ENCODE measurements at regions not wholly inside any gene's neighbourhood (a gene's known extent, or its start where the extent isn't known, plus 50 kb on each side); places are given as distances from the start of the nearest gene placed in this dataset.

DNA sequence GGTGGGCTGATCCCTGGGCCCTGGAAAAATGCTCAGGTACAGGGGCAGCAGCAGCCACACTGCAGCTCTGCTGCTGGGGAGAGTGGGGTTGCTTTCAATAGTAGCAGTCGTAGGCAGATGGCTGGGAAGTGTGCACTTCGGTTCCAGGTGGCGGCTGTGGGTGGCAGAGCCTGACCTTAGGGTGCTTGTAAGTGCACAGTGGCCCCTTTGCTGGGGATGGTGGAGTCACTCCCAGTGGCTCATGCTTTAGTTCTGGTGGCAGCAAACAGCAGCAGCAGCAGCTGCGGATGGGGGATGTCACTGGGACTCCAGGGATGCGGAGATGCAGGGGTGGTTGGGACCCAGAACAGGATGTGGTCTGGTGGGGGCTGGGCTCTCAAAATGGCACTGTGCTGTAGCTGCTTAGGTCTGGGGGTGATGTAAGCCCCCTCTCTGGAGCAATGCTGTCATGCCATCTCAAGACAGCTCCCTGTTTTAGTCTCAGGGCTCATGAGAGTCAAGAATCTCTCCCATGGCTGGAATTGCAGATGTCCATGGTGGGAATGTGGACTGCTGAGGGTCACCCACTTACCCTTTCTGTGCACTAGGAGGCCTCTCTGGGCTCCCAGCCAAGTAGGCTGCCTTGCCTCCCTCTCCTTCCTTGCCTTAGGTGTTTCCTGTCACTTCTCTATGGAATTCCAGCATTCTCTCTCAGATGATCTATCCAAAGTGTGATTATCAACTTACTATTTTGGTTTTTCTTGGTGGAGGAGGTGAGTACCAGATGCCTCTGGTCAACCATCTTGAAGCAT is 146.7 kb upstream of the SLC22A23 start:
- intact Hi-C loops (cut with DNase I): no loop called here
- Histone ChIP-seq H3K27ac (replicated peaks in 1 of 4) (no peak overlapping the region), H3K27me3 (no peaks in the 10 kb centered on the region), H3K4me1 (no peaks in the 10 kb centered on the region), H3K36me3 (no peaks in the 10 kb centered on the region), H3K4me3 (no peak overlapping the region), H3K9me3 (peaks cover 0 to 15% (median 8%) of the 10 kb centered on the region in 4 donors)
- no peak for DNase-seq (ENCODE audit: extremely low spot score)
- WGBS: 93% methylated on average over 3 of the region's 5 CpGs
- TF ChIP-seq EP300 (IDR thresholded peaks at IDR 0.05) (no peak), POLR2AphosphoS5 (IDR thresholded peaks at IDR 0.05) (no peak), POLR2A (IDR thresholded peaks at IDR 0.05; ENCODE audit: low read depth) (no peak)
- TF ChIP-seq, protein P1, sequence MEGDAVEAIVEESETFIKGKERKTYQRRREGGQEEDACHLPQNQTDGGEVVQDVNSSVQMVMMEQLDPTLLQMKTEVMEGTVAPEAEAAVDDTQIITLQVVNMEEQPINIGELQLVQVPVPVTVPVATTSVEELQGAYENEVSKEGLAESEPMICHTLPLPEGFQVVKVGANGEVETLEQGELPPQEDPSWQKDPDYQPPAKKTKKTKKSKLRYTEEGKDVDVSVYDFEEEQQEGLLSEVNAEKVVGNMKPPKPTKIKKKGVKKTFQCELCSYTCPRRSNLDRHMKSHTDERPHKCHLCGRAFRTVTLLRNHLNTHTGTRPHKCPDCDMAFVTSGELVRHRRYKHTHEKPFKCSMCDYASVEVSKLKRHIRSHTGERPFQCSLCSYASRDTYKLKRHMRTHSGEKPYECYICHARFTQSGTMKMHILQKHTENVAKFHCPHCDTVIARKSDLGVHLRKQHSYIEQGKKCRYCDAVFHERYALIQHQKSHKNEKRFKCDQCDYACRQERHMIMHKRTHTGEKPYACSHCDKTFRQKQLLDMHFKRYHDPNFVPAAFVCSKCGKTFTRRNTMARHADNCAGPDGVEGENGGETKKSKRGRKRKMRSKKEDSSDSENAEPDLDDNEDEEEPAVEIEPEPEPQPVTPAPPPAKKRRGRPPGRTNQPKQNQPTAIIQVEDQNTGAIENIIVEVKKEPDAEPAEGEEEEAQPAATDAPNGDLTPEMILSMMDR (IDR thresholded peaks at IDR 0.05): no peak

DNA sequence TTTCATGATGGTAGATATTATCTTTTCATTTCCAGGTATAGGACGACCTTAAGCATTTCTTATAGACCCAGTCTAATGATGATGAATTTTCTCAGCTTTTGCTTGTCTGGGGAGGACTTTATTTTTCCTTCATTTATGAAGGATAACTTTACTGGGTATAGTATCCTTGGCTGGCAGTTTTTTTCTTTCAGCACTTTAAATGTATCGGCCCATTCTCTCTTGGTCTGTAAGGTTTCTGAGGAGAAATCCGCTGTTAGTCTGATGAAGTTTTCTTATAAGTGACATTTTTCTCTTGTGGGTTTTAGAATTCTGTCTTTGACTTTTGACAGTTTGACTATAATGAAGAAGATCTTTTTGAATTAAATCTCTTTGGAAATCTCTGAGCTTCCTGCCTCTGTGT is 144.7 kb upstream of the SLC22A23 start:
- DNase-seq (ENCODE audit: extremely low spot score): no peak
- 93% methylated on average over 3 of the region's 3 CpGs for WGBS
- intact Hi-C loops (cut with DNase I): no loop called here
- TF ChIP-seq POLR2A (IDR thresholded peaks at IDR 0.05; ENCODE audit: low read depth): no peak
- Histone ChIP-seq H3K9me3 (peaks cover 0 to 15% (median 8%) of the 10 kb centered on the region in 4 donors), H3K4me1 (no peaks in the 10 kb centered on the region), H3K27ac (replicated peaks in 1 of 4) (no peak overlapping the region), H3K27me3 (no peaks in the 10 kb centered on the region), H3K36me3 (no peaks in the 10 kb centered on the region), H3K4me3 (no peak overlapping the region)

DNA sequence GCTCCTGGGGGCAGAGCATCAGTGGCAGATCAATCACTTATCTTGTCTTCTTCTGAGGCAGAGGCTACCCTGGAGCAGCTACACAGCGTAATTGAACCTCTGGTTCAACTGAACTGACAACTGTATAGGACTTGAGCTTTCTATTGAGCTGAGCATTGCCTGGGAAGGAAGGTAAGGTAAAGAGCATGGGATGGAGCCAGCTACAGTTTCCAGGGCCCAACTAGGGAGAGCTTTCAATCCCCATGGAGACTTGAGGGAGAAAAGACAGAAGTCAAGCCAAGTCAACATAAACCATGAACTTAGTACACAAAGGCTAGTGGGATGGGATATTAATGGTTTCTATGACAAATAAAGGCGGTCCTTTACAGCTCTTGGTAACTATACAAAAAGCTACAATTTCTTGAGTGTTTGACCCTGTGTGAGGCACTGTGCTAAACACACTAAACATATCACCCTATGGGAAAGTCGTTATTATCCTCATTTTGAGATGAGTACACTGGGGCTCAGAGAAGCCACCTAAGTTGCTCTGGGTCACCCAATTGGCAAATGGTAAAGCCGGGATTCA is 140.7 kb upstream of the SLC22A23 start:
- WGBS: 96% methylated on average over 4 of the region's 4 CpGs
- Histone ChIP-seq H3K4me1 (peaks cover 0 to 4% (median 3%) of the 10 kb centered on the region in 4 donors), H3K9me3 (peaks cover 0 to 14% (median 7%) of the 10 kb centered on the region in 4 donors), H3K27me3 (no peaks in the 10 kb centered on the region), H3K27ac (replicated peaks in 1 of 4) (no peak overlapping the region), H3K36me3 (no peaks in the 10 kb centered on the region), H3K4me3 (no peak overlapping the region)
- TF ChIP-seq POLR2AphosphoS5 (IDR thresholded peaks at IDR 0.05) (no peak), EP300 (IDR thresholded peaks at IDR 0.05) (no peak), POLR2A (IDR thresholded peaks at IDR 0.05; ENCODE audit: low read depth) (no peak)
- TF ChIP-seq, protein P1 (IDR thresholded peaks at IDR 0.05): no peak
- DNase-seq (ENCODE audit: extremely low spot score): no peak
- intact Hi-C loops (cut with DNase I): no loop called here

DNA sequence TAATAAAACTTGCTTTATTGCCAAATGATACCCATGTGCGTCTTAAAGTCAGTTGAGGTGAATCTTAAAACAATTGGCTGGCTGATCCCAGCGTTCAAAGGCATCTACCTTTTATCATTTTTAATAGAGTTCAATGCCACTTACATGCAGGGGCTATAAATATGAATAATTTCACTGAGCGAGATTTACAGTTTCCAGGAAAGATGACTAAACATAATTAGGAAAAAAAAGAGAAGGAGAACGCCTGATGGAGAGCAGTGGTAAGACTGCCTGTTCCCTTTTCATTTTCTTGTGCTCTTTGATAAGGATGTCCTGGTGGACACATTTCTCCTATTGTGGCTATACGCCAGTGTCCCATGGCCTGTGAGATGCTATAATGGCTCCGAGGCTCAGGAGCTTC is 139.9 kb upstream of the SLC22A23 start:
- Histone ChIP-seq H3K27me3 (no peaks in the 10 kb centered on the region), H3K27ac (replicated peaks in 1 of 4) (no peak overlapping the region), H3K4me3 (no peak overlapping the region), H3K4me1 (peaks cover 0 to 12% (median 8%) of the 10 kb centered on the region in 4 donors), H3K9me3 (peaks cover 0 to 6% (median 4%) of the 10 kb centered on the region in 4 donors), H3K36me3 (no peaks in the 10 kb centered on the region)
- no peak for DNase-seq (ENCODE audit: extremely low spot score)
- TF ChIP-seq POLR2A (IDR thresholded peaks at IDR 0.05; ENCODE audit: low read depth): no peak
- no peak for TF ChIP-seq POLR2AphosphoS5 (IDR thresholded peaks at IDR 0.05)
- TF ChIP-seq EP300 (IDR thresholded peaks at IDR 0.05): no peak
- TF ChIP-seq, protein P1 (IDR thresholded peaks at IDR 0.05): no peak
- 67% methylated on average over 6 of the region's 6 CpGs for WGBS
- intact Hi-C loops (cut with DNase I): no loop called here

DNA sequence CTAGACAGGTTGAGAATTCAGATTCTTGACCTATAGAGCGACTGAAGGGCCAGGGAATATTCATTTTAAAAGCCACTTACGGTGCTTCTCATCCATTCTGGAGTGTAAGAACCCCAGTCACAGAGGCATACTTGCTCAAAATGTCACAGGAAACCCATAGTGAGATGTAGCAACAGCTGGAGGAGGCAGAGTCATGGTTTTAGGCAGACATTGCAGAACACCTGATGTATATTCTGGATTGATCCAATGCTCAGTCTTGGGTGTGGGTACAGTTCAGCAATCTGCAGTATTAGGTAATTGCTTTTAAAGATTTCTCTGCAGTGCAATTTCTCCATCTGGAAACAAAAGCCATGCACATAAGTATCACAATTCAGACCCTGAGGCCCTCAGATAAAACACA is 137.4 kb upstream of the SLC22A23 start:
- H3K4me3 ChIP-seq: no peak overlapping the region
- H3K9me3 ChIP-seq: no peaks in the 10 kb centered on the region
- H3K36me3 ChIP-seq: no peaks in the 10 kb centered on the region
- H3K27me3 ChIP-seq: no peaks in the 10 kb centered on the region
- H3K27ac ChIP-seq (replicated peaks in 1 of 4): no peak overlapping the region
- 82% methylated on average over 2 of the region's 2 CpGs for WGBS
- no peak for DNase-seq (ENCODE audit: extremely low spot score)
- TF ChIP-seq POLR2A (IDR thresholded peaks at IDR 0.05; ENCODE audit: low read depth) (no peak), POLR2AphosphoS5 (IDR thresholded peaks at IDR 0.05) (no peak), EP300 (IDR thresholded peaks at IDR 0.05) (no peak)
- TF ChIP-seq, protein P1 (IDR thresholded peaks at IDR 0.05): no peak
- peaks cover 0 to 13% (median 9%) of the 10 kb centered on the region in 4 donors for H3K4me1 ChIP-seq
- intact Hi-C loops (cut with DNase I): no loop called here

All from esophagus muscularis mucosa (tissue), 4 donors.